ENCODE measurements at regions not wholly inside any gene's neighbourhood (a gene's known extent, or its start where the extent isn't known, plus 50 kb on each side); places are given as distances from the start of the nearest gene placed in this dataset.

- no peaks in the 10 kb centered on the region for H4K20me1 ChIP-seq
- no peaks in the 10 kb centered on the region for H3K36me3 ChIP-seq
- no peak overlapping the region for H3K9ac ChIP-seq
- H3K27me3 ChIP-seq = no peaks in the 10 kb centered on the region
- no peaks in the 10 kb centered on the region for H3K4me1 ChIP-seq
- TF ChIP-seq Cebpa-rat (IDR thresholded peaks at IDR 0.05) = no peak
- H3K4me3 ChIP-seq = no peak overlapping the region
- no peaks in the 10 kb centered on the region for H3K9me3 ChIP-seq
- H3K27ac ChIP-seq = no peak overlapping the region
- H3K4me2 ChIP-seq = no peak overlapping the region
Measured at GRCh38 chr2:217456016-217456415, 546.8 kb downstream of the TNS1 start.

GRCh38 chr2:217452928-217453327, 549.9 kb downstream of the TNS1 start:
- TF ChIP-seq Cebpa-rat (IDR thresholded peaks at IDR 0.05) = no peak
- Histone ChIP-seq H4K20me1 (no peaks in the 10 kb centered on the region), H3K9me3 (no peaks in the 10 kb centered on the region), H3K4me1 (no peaks in the 10 kb centered on the region), H3K4me2 (no peak overlapping the region), H3K4me3 (no peak overlapping the region), H3K27ac (no peak overlapping the region), H3K27me3 (no peaks in the 10 kb centered on the region), H3K9ac (no peak overlapping the region), H3K36me3 (no peaks in the 10 kb centered on the region)

GRCh38 chr2:217451666-217452065, 551.1 kb downstream of the TNS1 start:
- Histone ChIP-seq H4K20me1 (no peaks in the 10 kb centered on the region), H3K9ac (no peak overlapping the region), H3K27me3 (no peaks in the 10 kb centered on the region), H3K4me3 (no peak overlapping the region), H3K27ac (no peak overlapping the region), H3K9me3 (no peaks in the 10 kb centered on the region), H3K4me1 (no peaks in the 10 kb centered on the region), H3K36me3 (no peaks in the 10 kb centered on the region), H3K4me2 (no peak overlapping the region)
- no peak for TF ChIP-seq Cebpa-rat (IDR thresholded peaks at IDR 0.05)

GRCh38 chr2:217449444-217449843, 553.4 kb downstream of the TNS1 start:
- Histone ChIP-seq H3K4me1 (no peaks in the 10 kb centered on the region), H3K36me3 (no peaks in the 10 kb centered on the region), H4K20me1 (no peaks in the 10 kb centered on the region)

GRCh38 chr2:217448860-217449259, 553.9 kb downstream of the TNS1 start:
- Histone ChIP-seq H3K4me1 (no peaks in the 10 kb centered on the region), H3K27me3 (no peaks in the 10 kb centered on the region), H3K4me2 (no peak overlapping the region), H3K36me3 (no peaks in the 10 kb centered on the region), H3K27ac (no peak overlapping the region), H3K9me3 (no peaks in the 10 kb centered on the region), H4K20me1 (no peaks in the 10 kb centered on the region), H3K9ac (no peak overlapping the region), H3K4me3 (no peak overlapping the region)
- TF ChIP-seq Cebpa-rat (IDR thresholded peaks at IDR 0.05) = no peak

More at GRCh38 chr2:217449444-217449843, 553.4 kb downstream of the TNS1 start:
- TF ChIP-seq Cebpa-rat (IDR thresholded peaks at IDR 0.05) = no peak
- no peaks in the 10 kb centered on the region for H3K27me3 ChIP-seq
- H3K4me2 ChIP-seq = no peak overlapping the region
- H3K27ac ChIP-seq = no peak overlapping the region
- no peak overlapping the region for H3K4me3 ChIP-seq
- no peaks in the 10 kb centered on the region for H3K9me3 ChIP-seq
- no peak overlapping the region for H3K9ac ChIP-seq

GRCh38 chr2:217445723-217446122, 557.1 kb downstream of the TNS1 start:
- Histone ChIP-seq H4K20me1 (no peaks in the 10 kb centered on the region), H3K4me1 (no peaks in the 10 kb centered on the region), H3K4me2 (no peak overlapping the region), H3K9me3 (no peaks in the 10 kb centered on the region), H3K36me3 (no peaks in the 10 kb centered on the region), H3K27me3 (no peaks in the 10 kb centered on the region), H3K27ac (no peak overlapping the region), H3K4me3 (no peak overlapping the region), H3K9ac (no peak overlapping the region)
- no peak for TF ChIP-seq Cebpa-rat (IDR thresholded peaks at IDR 0.05)

GRCh38 chr2:217444932-217445331, 557.9 kb downstream of the TNS1 start:
- no peaks in the 10 kb centered on the region for H3K9me3 ChIP-seq
- no peaks in the 10 kb centered on the region for H3K27me3 ChIP-seq
- no peak overlapping the region for H3K9ac ChIP-seq
- H3K4me2 ChIP-seq = no peak overlapping the region
- H3K4me1 ChIP-seq = no peaks in the 10 kb centered on the region
- H3K4me3 ChIP-seq = no peak overlapping the region
- no peak overlapping the region for H3K27ac ChIP-seq
- H4K20me1 ChIP-seq = no peaks in the 10 kb centered on the region
- TF ChIP-seq Cebpa-rat (IDR thresholded peaks at IDR 0.05) = no peak
- no peaks in the 10 kb centered on the region for H3K36me3 ChIP-seq

GRCh38 chr2:217444509-217444908, 558.3 kb downstream of the TNS1 start:
- no peaks in the 10 kb centered on the region for H4K20me1 ChIP-seq
- H3K9ac ChIP-seq = no peak overlapping the region
- H3K4me1 ChIP-seq = no peaks in the 10 kb centered on the region
- TF ChIP-seq Cebpa-rat (IDR thresholded peaks at IDR 0.05) = no peak
- H3K9me3 ChIP-seq = no peaks in the 10 kb centered on the region
- H3K27me3 ChIP-seq = no peaks in the 10 kb centered on the region
- H3K36me3 ChIP-seq = no peaks in the 10 kb centered on the region
- H3K4me2 ChIP-seq = no peak overlapping the region
- no peak overlapping the region for H3K27ac ChIP-seq
- H3K4me3 ChIP-seq = no peak overlapping the region

GRCh38 chr2:217443601-217444000, 559.2 kb downstream of the TNS1 start:
- Histone ChIP-seq H3K36me3 (no peaks in the 10 kb centered on the region), H3K27ac (no peak overlapping the region), H3K9me3 (no peaks in the 10 kb centered on the region), H3K9ac (no peak overlapping the region), H3K4me2 (no peak overlapping the region), H4K20me1 (no peaks in the 10 kb centered on the region), H3K4me1 (no peaks in the 10 kb centered on the region), H3K4me3 (no peak overlapping the region), H3K27me3 (no peaks in the 10 kb centered on the region)
- no peak for TF ChIP-seq Cebpa-rat (IDR thresholded peaks at IDR 0.05)

GRCh38 chr2:217440000-217440399, 562.8 kb downstream of the TNS1 start:
- Histone ChIP-seq H3K27me3 (no peaks in the 10 kb centered on the region), H3K4me3 (no peak overlapping the region), H3K9ac (no peak overlapping the region), H4K20me1 (peaks cover 6% of the 10 kb centered on the region; the same call in 1 of the 2 replicates), H3K27ac (no peak overlapping the region), H3K36me3 (no peaks in the 10 kb centered on the region), H3K4me2 (no peak overlapping the region), H3K4me1 (peaks cover 8% of the 10 kb centered on the region), H3K9me3 (no peaks in the 10 kb centered on the region)
- no peak for TF ChIP-seq Cebpa-rat (IDR thresholded peaks at IDR 0.05)

- Histone ChIP-seq H3K9ac (no peak overlapping the region), H3K27me3 (no peaks in the 10 kb centered on the region), H3K27ac (no peak overlapping the region), H4K20me1 (peaks cover 6% of the 10 kb centered on the region; the same call in 1 of the 2 replicates), H3K4me1 (peaks cover 18% of the 10 kb centered on the region), H3K4me2 (no peak overlapping the region), H3K4me3 (no peak overlapping the region), H3K9me3 (no peaks in the 10 kb centered on the region), H3K36me3 (no peaks in the 10 kb centered on the region)
- no peak for TF ChIP-seq Cebpa-rat (IDR thresholded peaks at IDR 0.05)
Measured at GRCh38 chr2:217438821-217439220, 564.0 kb downstream of the TNS1 start.
